Osteocyte (in vitro differentiated cells): ENCODE measurements at regions not wholly inside any gene's neighbourhood (a gene's known extent, or its start where the extent isn't known, plus 50 kb on each side); places are given as distances from the start of the nearest gene placed in this dataset.

Source experiments
- DNase-seq: peaks from one replicate; pipeline ENCODE4 v3.0.0; 2021; ENCODE audit warnings: mixed read lengths; ENCODE audit not compliant: unreplicated experiment; ENCODE audit errors: extremely low spot score
- H3K27ac Mint-ChIP-seq: one replicate; pipeline ENCODE4 v1.8.0; 2021; ENCODE audit warnings: mild to moderate bottlenecking, mixed read lengths; ENCODE audit not compliant: unreplicated experiment
- H3K27me3 Mint-ChIP-seq: one replicate; pipeline ENCODE4 v1.8.0; 2021; ENCODE audit warnings: mixed read lengths; ENCODE audit not compliant: unreplicated experiment
- H3K36me3 Mint-ChIP-seq: one replicate; pipeline ENCODE4 v1.8.0; 2021; ENCODE audit warnings: mixed read lengths; ENCODE audit not compliant: unreplicated experiment
- H3K4me1 Mint-ChIP-seq: one replicate; pipeline ENCODE4 v1.8.0; 2021; ENCODE audit warnings: mixed read lengths; ENCODE audit not compliant: unreplicated experiment
- H3K4me3 Mint-ChIP-seq: one replicate; pipeline ENCODE4 v1.8.0; 2021; ENCODE audit warnings: mild to moderate bottlenecking, moderate library complexity, mixed read lengths; ENCODE audit not compliant: unreplicated experiment
- H3K9me3 Mint-ChIP-seq: one replicate; pipeline ENCODE4 v1.8.0; 2021; ENCODE audit warnings: mixed read lengths; ENCODE audit not compliant: unreplicated experiment
- TF ChIP-seq, protein P1 (sequence below): fragments of 200-600 bp; sonication (generic); IDR thresholded peaks from 2 replicates; pipeline ENCODE4 v1.5.0; 2021; ENCODE audit warnings: antibody characterized with exemption, mild to moderate bottlenecking, moderate library complexity

DNA sequence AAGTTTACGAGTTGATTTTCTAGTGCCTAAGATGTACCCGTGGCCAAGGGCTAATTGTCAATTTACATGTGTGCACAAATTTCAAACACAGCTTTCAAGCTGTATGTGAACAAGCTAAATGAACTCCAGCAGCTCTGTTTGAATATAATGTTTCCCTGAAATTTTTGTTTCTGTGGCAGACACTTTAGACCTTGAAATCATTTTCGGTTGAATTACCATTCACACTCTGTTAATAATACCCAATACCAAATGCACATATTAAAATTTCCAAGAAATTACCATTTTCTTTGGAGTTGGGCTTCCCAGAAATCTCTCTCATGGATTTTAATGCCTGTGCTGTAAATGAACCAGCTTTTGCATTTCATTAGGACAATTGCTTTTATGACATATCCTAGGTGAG lies 506.1 kb upstream of the ID4 start:
- H3K4me3 Mint-ChIP-seq: no peak overlapping the region
- no peaks in the 10 kb centered on the region for H3K36me3 Mint-ChIP-seq
- peaks cover 7% of the 10 kb centered on the region for H3K4me1 Mint-ChIP-seq
- TF ChIP-seq, protein P1, sequence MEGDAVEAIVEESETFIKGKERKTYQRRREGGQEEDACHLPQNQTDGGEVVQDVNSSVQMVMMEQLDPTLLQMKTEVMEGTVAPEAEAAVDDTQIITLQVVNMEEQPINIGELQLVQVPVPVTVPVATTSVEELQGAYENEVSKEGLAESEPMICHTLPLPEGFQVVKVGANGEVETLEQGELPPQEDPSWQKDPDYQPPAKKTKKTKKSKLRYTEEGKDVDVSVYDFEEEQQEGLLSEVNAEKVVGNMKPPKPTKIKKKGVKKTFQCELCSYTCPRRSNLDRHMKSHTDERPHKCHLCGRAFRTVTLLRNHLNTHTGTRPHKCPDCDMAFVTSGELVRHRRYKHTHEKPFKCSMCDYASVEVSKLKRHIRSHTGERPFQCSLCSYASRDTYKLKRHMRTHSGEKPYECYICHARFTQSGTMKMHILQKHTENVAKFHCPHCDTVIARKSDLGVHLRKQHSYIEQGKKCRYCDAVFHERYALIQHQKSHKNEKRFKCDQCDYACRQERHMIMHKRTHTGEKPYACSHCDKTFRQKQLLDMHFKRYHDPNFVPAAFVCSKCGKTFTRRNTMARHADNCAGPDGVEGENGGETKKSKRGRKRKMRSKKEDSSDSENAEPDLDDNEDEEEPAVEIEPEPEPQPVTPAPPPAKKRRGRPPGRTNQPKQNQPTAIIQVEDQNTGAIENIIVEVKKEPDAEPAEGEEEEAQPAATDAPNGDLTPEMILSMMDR: no peak
- no peaks in the 10 kb centered on the region for H3K9me3 Mint-ChIP-seq
- H3K27ac Mint-ChIP-seq: no peak overlapping the region
- DNase-seq: no peak
- no peaks in the 10 kb centered on the region for H3K27me3 Mint-ChIP-seq

DNA sequence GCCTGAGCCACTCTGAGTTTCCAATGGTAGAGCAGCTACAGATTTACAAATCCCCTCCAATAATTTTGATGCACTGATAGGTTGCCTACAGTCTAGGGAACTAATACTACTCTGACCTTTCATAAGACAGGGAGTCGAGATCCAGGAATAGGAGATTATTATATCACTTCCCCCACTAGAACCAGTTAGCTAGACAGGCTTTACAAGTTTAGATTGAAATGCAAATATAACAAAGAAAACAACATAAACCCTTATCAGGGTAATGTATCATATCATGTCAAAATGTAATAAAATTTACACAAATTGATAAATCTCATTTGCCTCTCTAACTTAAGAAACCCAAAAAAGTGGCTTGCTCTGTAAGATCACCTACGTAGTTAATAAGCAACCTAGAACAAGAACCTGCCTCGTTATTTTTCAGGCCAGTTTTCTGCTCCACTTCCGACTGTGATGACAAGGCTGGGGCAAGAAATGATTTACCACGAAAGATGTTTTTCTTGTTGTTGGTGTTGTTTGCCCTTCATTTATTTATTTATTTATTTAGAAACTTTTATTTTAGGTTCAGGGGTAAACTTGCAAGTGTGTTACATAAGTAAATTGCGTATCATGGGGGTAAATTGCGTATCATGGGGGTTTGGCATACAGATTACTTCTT lies 504.2 kb upstream of the ID4 start:
- no peaks in the 10 kb centered on the region for H3K27me3 Mint-ChIP-seq
- TF ChIP-seq, protein P1: no peak
- H3K9me3 Mint-ChIP-seq: no peaks in the 10 kb centered on the region
- DNase-seq: no peak
- no peak overlapping the region for H3K27ac Mint-ChIP-seq
- no peaks in the 10 kb centered on the region for H3K36me3 Mint-ChIP-seq
- H3K4me1 Mint-ChIP-seq: peaks cover 8% of the 10 kb centered on the region
- H3K4me3 Mint-ChIP-seq: no peak overlapping the region

DNA sequence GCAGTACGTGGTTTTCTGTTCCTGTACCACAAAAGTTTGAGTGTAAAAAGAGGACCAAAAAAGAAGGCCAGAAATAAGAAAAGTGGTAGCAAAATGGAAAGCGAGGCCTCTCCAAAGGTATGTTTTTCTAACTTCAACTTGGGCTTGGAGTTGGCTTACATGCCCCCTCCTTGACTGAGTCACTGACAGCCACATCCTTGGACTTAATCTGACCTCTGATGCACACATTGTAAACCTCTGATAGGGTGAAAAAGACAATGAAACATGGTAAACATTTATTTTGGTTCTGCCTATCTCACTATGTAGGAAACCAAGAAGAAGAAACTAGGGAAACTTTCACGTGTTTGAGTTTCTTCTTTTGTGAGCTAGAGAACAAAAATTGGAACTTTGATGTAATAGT lies 503.2 kb upstream of the ID4 start:
- TF ChIP-seq, protein P1: no peak
- Mint-ChIP-seq H3K27ac (no peak overlapping the region), H3K36me3 (no peaks in the 10 kb centered on the region), H3K27me3 (no peaks in the 10 kb centered on the region), H3K4me1 (peaks cover 8% of the 10 kb centered on the region), H3K9me3 (no peaks in the 10 kb centered on the region), H3K4me3 (no peak overlapping the region)
- no peak for DNase-seq

DNA sequence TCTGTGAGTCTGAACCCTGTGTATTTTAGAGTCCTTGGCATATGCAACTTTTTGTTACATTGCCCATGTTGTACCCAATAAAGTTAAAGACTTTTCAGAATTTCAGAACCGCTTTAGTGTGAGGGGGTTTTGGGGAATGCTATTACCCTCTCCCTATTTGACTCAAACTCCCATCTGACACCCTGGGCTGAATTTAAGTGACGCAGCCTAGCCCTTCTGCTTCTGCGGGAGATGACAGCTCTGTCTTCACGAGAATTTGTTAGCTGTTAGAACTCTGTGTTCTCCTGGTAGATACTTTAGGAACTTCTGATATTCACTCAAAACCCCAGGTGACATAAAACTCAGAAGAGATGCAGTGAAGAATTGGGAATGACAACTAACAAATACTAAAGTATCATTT lies 500.6 kb upstream of the ID4 start:
- Mint-ChIP-seq H3K27ac (no peak overlapping the region), H3K4me1 (peaks cover 10% of the 10 kb centered on the region), H3K36me3 (no peaks in the 10 kb centered on the region), H3K9me3 (no peaks in the 10 kb centered on the region), H3K27me3 (no peaks in the 10 kb centered on the region), H3K4me3 (no peak overlapping the region)
- TF ChIP-seq, protein P1: no peak
- no peak for DNase-seq

DNA sequence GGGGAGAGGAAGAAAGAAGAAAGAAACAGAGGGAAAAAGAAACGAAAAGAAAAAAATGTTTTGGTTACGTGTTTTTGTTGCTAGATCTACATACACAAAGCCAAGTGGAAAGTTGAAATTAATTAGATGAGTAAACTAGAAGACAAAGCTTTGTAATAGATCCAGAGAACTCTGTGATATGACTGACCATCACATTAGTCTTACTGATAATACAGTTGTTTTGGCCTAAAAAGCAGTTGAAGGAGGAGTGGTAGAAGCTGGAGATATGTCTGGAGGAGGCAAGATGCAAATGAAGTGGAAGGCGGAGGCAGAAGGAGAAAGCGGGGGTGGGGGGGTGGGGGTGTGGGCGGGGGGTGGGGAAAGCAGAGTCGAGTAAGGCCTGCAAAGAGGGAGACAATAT lies 500.1 kb upstream of the ID4 start:
- Mint-ChIP-seq H3K27me3 (no peaks in the 10 kb centered on the region), H3K36me3 (no peaks in the 10 kb centered on the region), H3K4me1 (peaks cover 10% of the 10 kb centered on the region), H3K9me3 (no peaks in the 10 kb centered on the region), H3K4me3 (no peak overlapping the region), H3K27ac (no peak overlapping the region)
- no peak for DNase-seq
- TF ChIP-seq, protein P1: no peak
